Ovary (tissue), 7 donors: ENCODE measurements at regions not wholly inside any gene's neighbourhood (a gene's known extent, or its start where the extent isn't known, plus 50 kb on each side); places are given as distances from the start of the nearest gene placed in this dataset.

ENCODE experiments used
- DNase-seq, 5 donors: peaks; one replicate each; pipeline ENCODE4 v3.0.0-alpha.2; 2019 to 2020
- H3K27ac ChIP-seq, 2 donors: fragments of 200-600 bp; one replicate each; pipeline versions ENCODE4 v1.5.1 to v1.8.0; 2019 to 2022
- H3K27me3 ChIP-seq: fragments of 200-600 bp; one replicate; pipeline ENCODE4 v1.8.0; 2022
- H3K36me3 ChIP-seq: fragments of 200-600 bp; sonication (generic); one replicate; pipeline ENCODE4 v1.5.1; 2019
- H3K4me1 ChIP-seq: one replicate; pipeline ENCODE4 v1.8.1; 2013; ENCODE audit warnings: mild to moderate bottlenecking, moderate library complexity; ENCODE audit not compliant: insufficient read depth
- H3K4me3 ChIP-seq: fragments of 200-600 bp; sonication (generic); one replicate; pipeline ENCODE4 v1.5.1; 2017
- H3K9me3 ChIP-seq, 2 donors: fragments of 200-600 bp in 1 of 2; sonication (generic) in 1 of 2; one replicate each; pipeline versions ENCODE4 v1.5.1 to v1.8.1; 2013 to 2019; ENCODE audit warnings: mild to moderate bottlenecking in 1 of 2, moderate library complexity in 1 of 2
- EP300 ChIP-seq: sonication (generic); formaldehyde crosslinking; IDR thresholded peaks from one replicate; pipeline ENCODE4 v1.6.1; 2017; ENCODE audit warnings: antibody characterized with exemption
- POLR2A ChIP-seq: fragments of 450-650 bp; IDR thresholded peaks from one replicate; pipeline ENCODE4 v1.6.1; 2017; ENCODE audit warnings: antibody characterized with exemption, mild to moderate bottlenecking, moderate library complexity
- WGBS, 3 donors: extraction: QIAGEN DNeasy Blood & Tissue Kit in 1 of 3; methylation state at CpG; one replicate each; pipeline versions ENCODE4 v1.1.5 to v1.1.7; 2013 to 2017; 5-methylcytosine and 5-hydroxymethylcytosine counted together
- intact Hi-C, 4 donors: fragments of 100-400 bp; cut with DNase I; formaldehyde crosslinking; loops; one replicate each; pipeline versions ENCODE4 v1.11.0 to v1.15.1; 2022 to 2023
- TF ChIP-seq, protein P1 (sequence below), 3 donors: fragments of 450-650 bp in 2 of 3; fragments of 200-600 bp in 1 of 3; IDR thresholded peaks; one replicate each; pipeline versions ENCODE4 v1.5.1 to v1.8.0; 2016 to 2022; ENCODE audit warnings: antibody characterized with exemption in 3 of 3, mild to moderate bottlenecking in 1 of 3
- donor health status: DM: no; HTN: no; CAD: no; lungs with moderate emphysema.
- donor health status: DM: no; HTN: no; CAD: no.
- donor health status: Bipolar disorder and iron deficiency.
- donor health status: DM: no; HTN: no; CAD: no.
- donor health status: DM: yes; HTN: yes; CAD: no.

DNA sequence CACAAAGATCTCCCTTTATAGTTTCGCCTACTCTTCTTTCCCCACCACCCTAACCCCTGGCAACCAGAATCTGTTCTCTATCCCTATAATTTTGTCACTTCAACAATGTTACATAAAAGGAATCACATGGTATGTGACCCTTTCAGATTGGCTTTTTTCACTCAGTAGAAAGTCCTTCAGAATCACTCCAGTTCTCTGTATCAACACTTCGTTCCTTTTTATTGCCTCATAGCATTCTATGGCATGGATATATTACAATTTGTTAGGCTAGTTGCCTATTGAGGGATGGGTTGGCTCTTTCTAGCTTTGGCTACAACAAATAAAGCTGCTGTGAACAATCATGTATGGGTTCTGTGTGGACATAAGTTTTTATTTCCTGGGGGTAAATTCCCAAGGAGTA, 163.1 kb downstream of the RPIA start:
- no peak overlapping the region for H3K27ac ChIP-seq
- H3K36me3 ChIP-seq = no peaks in the 10 kb centered on the region
- 78 to 85% (median 82%) methylated on average over 2 of the region's 2 CpGs for WGBS, 3 donors
- DNase-seq = no peak
- TF ChIP-seq EP300 = no peak
- TF ChIP-seq POLR2A = no peak
- TF ChIP-seq, protein P1, sequence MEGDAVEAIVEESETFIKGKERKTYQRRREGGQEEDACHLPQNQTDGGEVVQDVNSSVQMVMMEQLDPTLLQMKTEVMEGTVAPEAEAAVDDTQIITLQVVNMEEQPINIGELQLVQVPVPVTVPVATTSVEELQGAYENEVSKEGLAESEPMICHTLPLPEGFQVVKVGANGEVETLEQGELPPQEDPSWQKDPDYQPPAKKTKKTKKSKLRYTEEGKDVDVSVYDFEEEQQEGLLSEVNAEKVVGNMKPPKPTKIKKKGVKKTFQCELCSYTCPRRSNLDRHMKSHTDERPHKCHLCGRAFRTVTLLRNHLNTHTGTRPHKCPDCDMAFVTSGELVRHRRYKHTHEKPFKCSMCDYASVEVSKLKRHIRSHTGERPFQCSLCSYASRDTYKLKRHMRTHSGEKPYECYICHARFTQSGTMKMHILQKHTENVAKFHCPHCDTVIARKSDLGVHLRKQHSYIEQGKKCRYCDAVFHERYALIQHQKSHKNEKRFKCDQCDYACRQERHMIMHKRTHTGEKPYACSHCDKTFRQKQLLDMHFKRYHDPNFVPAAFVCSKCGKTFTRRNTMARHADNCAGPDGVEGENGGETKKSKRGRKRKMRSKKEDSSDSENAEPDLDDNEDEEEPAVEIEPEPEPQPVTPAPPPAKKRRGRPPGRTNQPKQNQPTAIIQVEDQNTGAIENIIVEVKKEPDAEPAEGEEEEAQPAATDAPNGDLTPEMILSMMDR (IDR thresholded peaks at IDR 0.05) = no peak
- H3K4me1 ChIP-seq = peaks cover 2% of the 10 kb centered on the region
- H3K27me3 ChIP-seq = no peaks in the 10 kb centered on the region
- no peaks in the 10 kb centered on the region for H3K9me3 ChIP-seq
- intact Hi-C loops = no loop called here
- no peak overlapping the region for H3K4me3 ChIP-seq

DNA sequence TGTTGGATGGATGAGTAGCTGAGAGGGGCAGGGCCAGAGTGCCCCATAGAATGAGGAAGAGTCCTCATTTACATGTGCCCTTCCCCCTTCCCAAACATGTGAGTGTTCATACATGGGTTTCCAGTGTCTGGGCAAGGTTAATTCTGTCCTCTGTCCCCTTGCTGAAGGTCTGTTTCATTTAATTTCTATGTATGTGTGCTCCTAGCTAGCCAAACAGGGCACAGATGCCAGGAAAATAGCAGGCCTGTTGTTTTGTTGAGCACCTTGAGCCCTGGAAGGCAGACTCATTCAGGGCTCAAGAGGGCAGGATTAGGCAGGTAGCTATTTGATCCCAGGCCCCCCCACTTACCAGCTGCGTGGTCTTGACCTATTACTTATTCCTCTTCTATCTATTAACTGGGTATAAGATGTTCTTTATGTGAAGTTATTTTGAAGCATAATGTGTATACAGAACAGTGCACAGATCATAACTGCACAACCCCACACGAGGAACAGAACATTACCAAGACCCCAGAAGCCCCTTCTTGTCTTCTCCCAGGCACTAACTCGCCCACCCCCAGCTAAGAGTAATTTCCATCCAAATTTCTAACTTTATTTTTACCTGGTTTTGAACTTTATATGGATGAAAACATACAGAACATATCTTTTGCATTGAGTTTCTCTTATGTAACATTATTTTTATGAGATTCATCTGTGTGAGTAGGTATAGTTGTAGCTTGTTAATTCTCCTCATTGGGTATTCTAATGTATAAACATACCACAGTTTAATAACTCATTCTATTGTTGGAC, 164.3 kb downstream of the RPIA start:
- TF ChIP-seq POLR2A (no peak), EP300 (no peak)
- TF ChIP-seq, protein P1 (IDR thresholded peaks at IDR 0.05) = no peak
- no peak for DNase-seq
- Histone ChIP-seq H3K36me3 (no peaks in the 10 kb centered on the region), H3K27me3 (no peaks in the 10 kb centered on the region), H3K9me3 (no peaks in the 10 kb centered on the region), H3K27ac (no peak overlapping the region), H3K4me1 (peaks cover 2% of the 10 kb centered on the region), H3K4me3 (no peak overlapping the region)
- 45 to 66% (median 52%) methylated on average over 3 of the region's 3 CpGs for WGBS, 3 donors
- intact Hi-C loops = no loop called here

DNA sequence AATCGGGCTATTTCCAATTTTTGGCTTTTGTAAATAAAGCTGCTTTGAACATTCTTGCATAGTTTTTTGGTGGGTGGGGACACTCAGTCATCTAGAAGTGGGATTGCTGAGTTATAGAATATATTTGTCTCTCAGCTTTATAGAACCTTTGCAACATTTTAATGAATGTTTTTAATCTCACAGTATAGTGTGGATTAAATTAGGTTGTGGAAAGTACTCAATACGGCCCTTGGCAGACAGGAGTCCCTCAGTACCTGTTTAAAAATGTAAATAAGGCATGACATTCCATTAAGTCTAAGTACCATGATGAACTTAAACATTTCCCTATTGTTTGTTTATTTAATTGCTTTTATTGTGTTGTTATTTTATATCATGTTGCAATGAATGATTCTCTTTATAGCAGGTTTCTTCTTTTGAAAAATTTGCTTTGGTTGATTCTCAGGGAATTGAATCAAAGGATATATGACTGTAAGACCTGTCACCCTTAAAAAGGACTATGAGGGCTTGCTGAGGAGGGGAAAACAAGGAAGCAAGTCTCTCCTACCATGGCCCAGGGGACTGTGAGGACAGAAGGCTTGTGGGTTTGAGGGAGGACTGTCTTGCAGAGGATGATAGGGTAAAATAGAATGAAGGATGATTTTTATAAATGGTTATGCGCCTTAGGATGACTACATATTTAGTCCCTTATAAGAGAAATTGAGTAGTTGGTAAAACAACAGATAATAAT, 165.1 kb downstream of the RPIA start:
- TF ChIP-seq POLR2A (no peak), EP300 (no peak)
- TF ChIP-seq, protein P1 (IDR thresholded peaks at IDR 0.05) = no peak
- Histone ChIP-seq H3K4me1 (peaks cover 2% of the 10 kb centered on the region), H3K27me3 (no peaks in the 10 kb centered on the region), H3K36me3 (no peaks in the 10 kb centered on the region), H3K9me3 (no peaks in the 10 kb centered on the region), H3K27ac (no peak overlapping the region), H3K4me3 (no peak overlapping the region)
- intact Hi-C loops = no loop called here
- DNase-seq = no peak
- WGBS, 3 donors = 61 to 87% (median 66%) methylated on average over 3 of the region's 3 CpGs

DNA sequence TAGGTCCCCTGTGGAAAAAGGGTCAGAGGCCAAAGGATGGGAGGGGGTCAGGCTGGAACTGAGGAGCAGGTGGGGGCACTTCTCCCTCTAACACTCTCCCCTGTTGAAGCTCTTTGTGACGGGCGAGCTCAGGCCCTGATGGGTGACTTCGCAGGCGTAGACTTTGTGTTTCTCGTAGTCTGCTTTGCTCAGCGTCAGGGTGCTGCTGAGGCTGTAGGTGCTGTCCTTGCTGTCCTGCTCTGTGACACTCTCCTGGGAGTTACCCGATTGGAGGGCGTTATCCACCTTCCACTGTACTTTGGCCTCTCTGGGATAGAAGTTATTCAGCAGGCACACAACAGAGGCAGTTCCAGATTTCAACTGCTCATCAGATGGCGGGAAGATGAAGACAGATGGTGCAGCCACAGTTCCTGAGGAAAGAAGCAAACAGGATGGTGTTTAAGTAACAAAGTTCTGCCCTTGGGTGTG, 165.8 kb downstream of the RPIA start:
- DNase-seq = no peak
- H3K9me3 ChIP-seq = no peaks in the 10 kb centered on the region
- intact Hi-C loops = no loop called here
- H3K27ac ChIP-seq = no peak overlapping the region
- H3K36me3 ChIP-seq = no peaks in the 10 kb centered on the region
- H3K4me1 ChIP-seq = peaks cover 2% of the 10 kb centered on the region
- WGBS, 3 donors = 89 to 93% (median 90%) methylated on average over 9 of the region's 9 CpGs
- no peak overlapping the region for H3K4me3 ChIP-seq
- no peak for TF ChIP-seq EP300
- TF ChIP-seq, protein P1 (IDR thresholded peaks at IDR 0.05) = no peak
- TF ChIP-seq POLR2A = no peak
- no peaks in the 10 kb centered on the region for H3K27me3 ChIP-seq
